A549 (cell line): ENCODE measurements at regions not wholly inside any gene's neighbourhood (a gene's known extent, or its start where the extent isn't known, plus 50 kb on each side); places are given as distances from the start of the nearest gene placed in this dataset.
"Not testable (repeated sequence)": the region's sequence is repeated elsewhere in the genome, so short reads cannot be mapped to it uniquely, and the experiment has no call there.

Source experiments
- ATAC-seq, 2 experiments: fragments of 200-7000 bp in 1 of 2; fragments of >200 bp in 1 of 2; cut with Nextera tagmentation in 1 of 2; cut with Tn5 transposase in 1 of 2; 3 replicates each; pipeline versions ENCODE4 v1.8.0 to v1.9.1; 2018 to 2020; ENCODE audit warnings: mild to moderate bottlenecking in 1 of 2, moderate library complexity in 1 of 2
- CTCF ChIA-PET: fragments of 300-600 bp; sonication (Branson Sonifier 250); formaldehyde crosslinking; extraction: SDS; loops from one replicate; lab custom pipeline; 2021; ENCODE audit warnings: antibody characterized with exemption, inconsistent platforms; lab: Yijun Ruan, JAX
- POLR2A ChIA-PET: fragments of 350-600 bp; formaldehyde crosslinking; extraction: SDS; loops from one replicate; lab custom pipeline; 2021; ENCODE audit warnings: antibody characterized with exemption, inconsistent platforms; lab: Yijun Ruan, JAX
- DNase-seq, 2 experiments: peaks; one replicate each; pipeline versions ENCODE4 v3.0.0 to v3.0.0-alpha.2; 2011 to 2016; ENCODE audit warnings: low read depth in 1 of 2, low spot score in 1 of 2
- FAIRE-seq: peaks from 2 replicates; lab custom pipeline; 2011; peaks lifted over from hg19 to GRCh38; lab: Jason Lieb, UNC
- H3K27ac ChIP-seq, 2 experiments: fragments of >200 bp; sonication (Bioruptor Twin); formaldehyde crosslinking; 3 replicates each; pipeline ENCODE4 v1.5.1; 2016 to 2017
- H3K4me1 ChIP-seq: fragments of >200 bp; sonication (Bioruptor Twin); formaldehyde crosslinking; 3 replicates; pipeline ENCODE4 v1.6.1; 2016
- H3K4me2 ChIP-seq: fragments of >200 bp; sonication (Bioruptor Twin); formaldehyde crosslinking; 3 replicates; pipeline ENCODE4 v1.6.1; 2016
- H3K4me3 ChIP-seq: fragments of >200 bp; sonication (Bioruptor Twin); formaldehyde crosslinking; 3 replicates; pipeline ENCODE4 v1.5.1; 2016
- H3K9me3 ChIP-seq: fragments of >200 bp; sonication (Bioruptor Twin); formaldehyde crosslinking; 3 replicates; pipeline ENCODE4 v1.6.1; 2016
- CBX8 ChIP-seq: fragments of 200-600 bp; sonication (generic); IDR thresholded peaks from 2 replicates; pipeline ENCODE4 v1.6.1; 2016
- EHF ChIP-seq: fragments of 250-450 bp; sonication (Bioruptor Pico); IDR thresholded peaks from 2 replicates; pipeline ENCODE4 v1.5.0; 2020; ENCODE audit warnings: mild to moderate bottlenecking
- FOSL2 ChIP-seq, 2 experiments: fragments of 450-650 bp in 1 of 2; fragments of >200 bp in 1 of 2; sonication (Bioruptor Twin) in 1 of 2; formaldehyde crosslinking; IDR thresholded peaks; 2 replicates each; pipeline versions ENCODE4 v1.5.0 to v1.6.1; 2016 to 2020; ENCODE audit warnings: mild to moderate bottlenecking in 1 of 2, moderate library complexity in 1 of 2
- HOXA7 ChIP-seq: fragments of 250-450 bp; sonication (Bioruptor Pico); IDR thresholded peaks from 2 replicates; pipeline ENCODE4 v1.5.0; 2020; ENCODE audit warnings: mild to moderate bottlenecking, moderate library complexity
- HOXB13 ChIP-seq: fragments of 250-450 bp; sonication (Bioruptor Pico); IDR thresholded peaks from 2 replicates; pipeline ENCODE4 v1.5.0; 2020; ENCODE audit warnings: low read depth, mild to moderate bottlenecking, moderate library complexity
- HOXB5 ChIP-seq: fragments of 250-450 bp; sonication (Bioruptor Pico); IDR thresholded peaks from 2 replicates; pipeline ENCODE4 v1.5.0; 2020; ENCODE audit warnings: mild to moderate bottlenecking, moderate library complexity
- JUNB ChIP-seq: fragments of >200 bp; sonication (Bioruptor Twin); formaldehyde crosslinking; IDR thresholded peaks from 2 replicates; pipeline ENCODE4 v1.6.1; 2016
- NFE2L2 ChIP-seq: fragments of 150-350 bp; conservative IDR thresholded peaks from 2 replicates; pipeline ENCODE4 v1.6.1; 2014; ENCODE audit warnings: low read length
- RARB ChIP-seq: fragments of 250-450 bp; sonication (Bioruptor Pico); IDR thresholded peaks from 2 replicates; pipeline ENCODE4 v1.8.0; 2021; ENCODE audit warnings: mild to moderate bottlenecking, moderate library complexity
- REST ChIP-seq: fragments of 200-600 bp; sonication (generic); IDR thresholded peaks from 2 replicates; pipeline ENCODE4 v1.6.1; 2016; ENCODE audit warnings: antibody characterized with exemption, mild to moderate bottlenecking, moderate library complexity
- ZSCAN20 ChIP-seq: fragments of 250-450 bp; sonication (Bioruptor Pico); IDR thresholded peaks from 2 replicates; pipeline ENCODE4 v1.8.0; 2022; ENCODE audit warnings: mild to moderate bottlenecking, moderate library complexity
- WGBS: methylation state at CpG from one replicate; pipeline ENCODE4 v1.1.6; 2017; ENCODE audit errors: missing lambda C conversion rate; 5-methylcytosine and 5-hydroxymethylcytosine counted together

GRCh38 chr16:22606619-22607018 lies 95.9 kb downstream of the NPIPB5 start:
- H3K27ac ChIP-seq, FAIRE-seq, CTCF ChIA-PET, H3K4me1 ChIP-seq, DNase-seq, H3K4me3 ChIP-seq, H3K9me3 ChIP-seq, POLR2A ChIA-PET, H3K4me2 ChIP-seq: not testable (repeated sequence)
- ATAC-seq: peak; percentile 85 to 90

GRCh38 chr16:22609798-22610197 lies 99.1 kb downstream of the NPIPB5 start:
- H3K4me2 ChIP-seq, H3K4me3 ChIP-seq, H3K9me3 ChIP-seq, H3K27ac ChIP-seq, CTCF ChIA-PET, DNase-seq, ATAC-seq, H3K4me1 ChIP-seq, POLR2A ChIA-PET, FAIRE-seq: not testable (repeated sequence)
- WGBS: 0% methylated on average over 1 of the region's 2 CpGs

- ATAC-seq, H3K4me3 ChIP-seq, H3K27ac ChIP-seq, H3K4me1 ChIP-seq, H3K9me3 ChIP-seq, CTCF ChIA-PET, FAIRE-seq, DNase-seq, H3K4me2 ChIP-seq: not testable (repeated sequence)
- WGBS: 46% methylated on average over 4 of the region's 4 CpGs
- POLR2A ChIA-PET: interaction anchor here (0.6 kb wide), 1 partner anchor 44 kb away, joined by 7 read pairs; no protein-coding TSS in a partner anchor
Observed at GRCh38 chr16:22611128-22611527, 100.4 kb downstream of the NPIPB5 start.

GRCh38 chr16:22614271-22614947 lies 103.7 kb downstream of the NPIPB5 start:
- Histone ChIP-seq H3K27ac (no peak overlapping the region), H3K4me3 (no peak overlapping the region), H3K4me1 (no peaks in the 10 kb centered on the region), H3K4me2 (no peak overlapping the region)
- CTCF ChIA-PET: interaction anchor here (1.3 kb wide), 1 partner anchor 569 kb away, joined by 3 read pairs; no protein-coding TSS in a partner anchor
- peak in 1 of 2 experiments; percentile 14 for DNase-seq
- WGBS: 39% methylated on average over 6 of the region's 6 CpGs
- POLR2A ChIA-PET: no interaction called here
- TF ChIP-seq RARB (no peak), HOXA7 (no peak), HOXB13 (CRISPR knock-in tag) (no peak), FOSL2 (IDR thresholded peaks at IDR 0.05) (no peak), FOSL2 (CRISPR knock-in tag; IDR thresholded peaks at IDR 0.05) (peak; percentile 11; the same call in 1 of the 2 replicates), JUNB (no peak)
- TF ChIP-seq, all 56 proteins: peak for 1
- FAIRE-seq (no peak), ATAC-seq (no peak)
- peaks cover 4% of the 10 kb centered on the region; the same call in 2 of the 3 replicates for H3K9me3 ChIP-seq

- Histone ChIP-seq H3K4me1 (no peaks in the 10 kb centered on the region), H3K4me3 (no peak overlapping the region), H3K27ac (no peak overlapping the region), H3K4me2 (no peak overlapping the region), H3K9me3 (peaks cover 3% of the 10 kb centered on the region; the same call in 2 of the 3 replicates)
- WGBS: 71% methylated on average over 5 of the region's 5 CpGs
- CTCF ChIA-PET: no interaction called here
- POLR2A ChIA-PET: no interaction called here
- TF ChIP-seq NFE2L2: no peak
- TF ChIP-seq HOXB5 (CRISPR knock-in tag): no peak
- no peak for TF ChIP-seq REST
- TF ChIP-seq ZSCAN20 (CRISPR knock-in tag): no peak
- TF ChIP-seq EHF: no peak
- no peak for TF ChIP-seq CBX8
- ATAC-seq (no peak), FAIRE-seq (no peak), DNase-seq (no peak)
Observed at GRCh38 chr16:22618842-22619241, 108.2 kb downstream of the NPIPB5 start.
